Muscle layer of colon (tissue), 2 donors: ENCODE measurements at regions not wholly inside any gene's neighbourhood (a gene's known extent, or its start where the extent isn't known, plus 50 kb on each side); places are given as distances from the start of the nearest gene placed in this dataset.

Experiments used
- H3K27ac ChIP-seq: one replicate; pipeline ENCODE4 v1.7.0; 2013; ENCODE audit warnings: low read depth, mild to moderate bottlenecking, low read length, moderate library complexity
- H3K27me3 ChIP-seq, 2 donors: one replicate each; pipeline ENCODE4 v1.7.0; 2013; ENCODE audit warnings: low read length in 2 of 2, mild to moderate bottlenecking in 2 of 2; ENCODE audit not compliant: insufficient read depth in 2 of 2, control insufficient read depth in 1 of 2
- H3K36me3 ChIP-seq: one replicate; pipeline ENCODE4 v1.7.0; 2013; ENCODE audit warnings: mild to moderate bottlenecking, low read length; ENCODE audit not compliant: insufficient read depth
- H3K4me1 ChIP-seq: one replicate; pipeline ENCODE4 v1.7.0; 2013; ENCODE audit warnings: mild to moderate bottlenecking, low read length; ENCODE audit not compliant: insufficient read depth
- H3K4me3 ChIP-seq, 2 donors: one replicate each; pipeline ENCODE4 v1.7.0; 2013; ENCODE audit warnings: low read length in 2 of 2, low read depth in 1 of 2, mild to moderate bottlenecking in 1 of 2, moderate library complexity in 1 of 2
- H3K9ac ChIP-seq: one replicate; pipeline ENCODE4 v1.7.0; 2013; ENCODE audit warnings: low read length
- H3K9me3 ChIP-seq: one replicate; pipeline ENCODE4 v1.7.0; 2013; ENCODE audit warnings: mild to moderate bottlenecking, low read length
- donor health status: abdominal sarcoma.
- donor health status: Adenocarcinoma of cecum.

DNA sequence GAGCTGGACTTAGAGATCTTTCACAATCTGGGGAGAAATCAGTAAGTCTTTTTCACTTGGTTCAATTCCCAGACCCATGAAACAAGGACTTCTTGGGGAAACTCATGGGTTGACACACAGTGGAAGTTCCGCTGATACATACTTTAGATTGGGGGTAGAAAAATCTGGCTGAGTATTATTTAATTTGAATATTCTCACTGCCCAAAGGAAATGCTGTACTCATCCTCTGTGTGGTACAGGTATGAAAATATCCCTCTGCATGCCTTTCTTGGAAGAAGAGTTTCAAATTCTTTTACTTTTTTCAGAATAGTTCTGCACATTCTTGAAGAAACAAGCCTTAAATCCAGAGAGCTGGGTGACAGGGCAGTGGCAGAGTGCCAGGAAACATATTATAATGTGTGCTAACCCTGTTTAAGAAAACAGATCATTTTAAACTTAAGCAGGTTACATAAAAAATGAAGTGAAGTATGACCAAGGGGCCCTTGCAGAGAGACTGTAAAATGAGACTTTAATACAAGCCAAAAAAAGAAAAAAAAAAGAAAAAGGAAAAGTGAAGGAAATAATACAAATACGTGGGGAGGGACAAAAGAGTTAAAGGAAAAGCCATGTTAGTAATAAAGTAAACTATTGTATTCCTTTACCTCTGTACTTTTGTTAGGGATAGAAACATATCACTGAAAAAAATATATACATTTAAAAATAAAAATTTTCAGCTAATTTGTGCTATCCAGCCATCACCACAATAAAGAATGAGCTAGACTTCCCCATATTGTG is 173.4 kb upstream of the NR3C1 start:
- H3K27ac ChIP-seq: no peak overlapping the region
- H3K4me1 ChIP-seq: peaks cover 19% of the 10 kb centered on the region
- no peak overlapping the region for H3K9ac ChIP-seq
- H3K27me3 ChIP-seq: no peaks in the 10 kb centered on the region
- H3K36me3 ChIP-seq: no peaks in the 10 kb centered on the region
- no peak overlapping the region for H3K4me3 ChIP-seq
- H3K9me3 ChIP-seq: no peaks in the 10 kb centered on the region

- no peak overlapping the region for H3K4me3 ChIP-seq
Measured at GRCh38 chr5:143575286-143575685, 171.8 kb upstream of the NR3C1 start.

GRCh38 chr5:143574236-143574635 is 170.8 kb upstream of the NR3C1 start:
- peaks cover 19% of the 10 kb centered on the region for H3K4me1 ChIP-seq
- no peak overlapping the region for H3K9ac ChIP-seq
- H3K27ac ChIP-seq: no peak overlapping the region
- H3K4me3 ChIP-seq: no peak overlapping the region
- no peaks in the 10 kb centered on the region for H3K9me3 ChIP-seq
- H3K36me3 ChIP-seq: no peaks in the 10 kb centered on the region
- H3K27me3 ChIP-seq: no peaks in the 10 kb centered on the region

More at GRCh38 chr5:143575286-143575685, 171.8 kb upstream of the NR3C1 start:
- Histone ChIP-seq H3K36me3 (no peaks in the 10 kb centered on the region), H3K9ac (no peak overlapping the region), H3K9me3 (no peaks in the 10 kb centered on the region), H3K27me3 (no peaks in the 10 kb centered on the region), H3K4me1 (peaks cover 19% of the 10 kb centered on the region), H3K27ac (no peak overlapping the region)

- Histone ChIP-seq H3K4me3 (no peak overlapping the region), H3K27me3 (no peaks in the 10 kb centered on the region), H3K9me3 (no peaks in the 10 kb centered on the region), H3K36me3 (no peaks in the 10 kb centered on the region), H3K9ac (no peak overlapping the region), H3K27ac (no peak overlapping the region), H3K4me1 (peaks cover 19% of the 10 kb centered on the region)
Measured at GRCh38 chr5:143573568-143574170, 170.2 kb upstream of the NR3C1 start.

- Histone ChIP-seq H3K9ac (no peak overlapping the region), H3K27ac (no peak overlapping the region), H3K36me3 (no peaks in the 10 kb centered on the region), H3K4me3 (no peak overlapping the region), H3K27me3 (no peaks in the 10 kb centered on the region), H3K9me3 (no peaks in the 10 kb centered on the region), H3K4me1 (peaks cover 18% of the 10 kb centered on the region)
Measured at GRCh38 chr5:143572671-143573070, 169.2 kb upstream of the NR3C1 start.

DNA sequence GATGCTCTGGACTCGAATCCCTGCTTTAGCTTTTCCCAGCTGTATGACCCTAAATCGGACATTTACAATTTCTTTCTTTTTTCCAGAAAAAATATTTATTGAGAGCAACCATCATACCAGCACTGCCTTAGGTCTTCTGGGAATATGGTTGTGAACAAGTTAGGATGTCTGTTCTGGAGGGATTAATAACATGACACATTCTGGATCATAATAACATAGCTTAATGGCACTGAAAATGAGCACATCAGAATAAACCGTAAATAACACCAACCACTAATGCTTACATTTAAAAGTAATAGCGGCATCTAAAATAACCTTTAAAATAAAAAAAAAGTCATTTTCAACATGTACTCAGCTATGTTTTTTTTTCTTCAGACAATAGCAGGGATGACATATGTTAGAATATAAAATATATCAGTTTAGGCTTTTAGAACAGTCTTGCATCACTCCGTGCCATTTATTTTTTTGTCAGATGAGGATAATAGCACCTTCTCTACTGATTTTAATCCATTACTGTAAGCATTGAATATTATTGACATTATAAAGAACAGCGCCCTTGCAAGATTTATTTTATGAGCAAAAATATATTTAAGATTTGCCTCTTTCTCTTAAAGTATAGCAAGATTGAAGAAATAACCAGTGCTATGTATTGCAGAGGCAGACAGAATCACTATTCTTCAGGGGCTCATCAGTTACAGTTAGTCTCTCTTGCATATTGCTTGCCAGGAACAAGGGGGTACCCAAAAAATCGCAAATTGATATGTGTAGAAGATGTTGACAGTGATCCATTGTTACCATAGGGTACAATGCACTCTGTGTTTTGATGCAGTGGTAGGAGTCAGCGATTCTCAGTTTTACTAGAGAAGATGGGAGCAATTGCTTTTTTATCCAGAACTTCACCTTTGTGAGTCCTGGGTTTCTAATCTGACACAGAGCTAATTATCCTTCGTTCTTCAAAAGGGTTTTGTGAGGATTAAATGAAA is 168.4 kb upstream of the NR3C1 start:
- no peak overlapping the region for H3K4me3 ChIP-seq
- H3K9me3 ChIP-seq: no peaks in the 10 kb centered on the region
- H3K9ac ChIP-seq: no peak overlapping the region
- peaks cover 10% of the 10 kb centered on the region for H3K4me1 ChIP-seq
- no peak overlapping the region for H3K27ac ChIP-seq
- no peaks in the 10 kb centered on the region for H3K27me3 ChIP-seq
- no peaks in the 10 kb centered on the region for H3K36me3 ChIP-seq

DNA sequence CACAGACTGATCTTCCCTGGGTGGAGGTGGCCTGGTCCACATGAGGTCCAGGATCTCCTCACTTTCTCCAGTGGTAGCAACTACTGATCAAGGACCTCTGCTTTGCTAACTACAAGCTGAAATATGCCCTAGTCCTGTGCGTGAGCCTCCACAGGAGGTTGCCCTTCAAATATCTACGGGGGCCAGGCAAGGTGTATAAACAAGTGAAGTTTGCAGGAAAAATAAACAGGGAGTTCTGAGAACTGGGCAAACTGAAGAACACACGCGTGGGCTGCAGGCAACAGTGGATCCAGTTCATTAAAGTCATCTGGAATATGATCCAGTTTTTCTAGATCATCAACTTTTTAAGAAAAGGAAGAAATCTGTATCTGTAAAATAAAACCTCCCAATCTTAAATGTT is 167.5 kb upstream of the NR3C1 start:
- Histone ChIP-seq H3K27ac (no peak overlapping the region), H3K9ac (no peak overlapping the region), H3K9me3 (no peaks in the 10 kb centered on the region), H3K27me3 (no peaks in the 10 kb centered on the region), H3K36me3 (no peaks in the 10 kb centered on the region), H3K4me3 (no peak overlapping the region), H3K4me1 (peaks cover 5% of the 10 kb centered on the region)

DNA sequence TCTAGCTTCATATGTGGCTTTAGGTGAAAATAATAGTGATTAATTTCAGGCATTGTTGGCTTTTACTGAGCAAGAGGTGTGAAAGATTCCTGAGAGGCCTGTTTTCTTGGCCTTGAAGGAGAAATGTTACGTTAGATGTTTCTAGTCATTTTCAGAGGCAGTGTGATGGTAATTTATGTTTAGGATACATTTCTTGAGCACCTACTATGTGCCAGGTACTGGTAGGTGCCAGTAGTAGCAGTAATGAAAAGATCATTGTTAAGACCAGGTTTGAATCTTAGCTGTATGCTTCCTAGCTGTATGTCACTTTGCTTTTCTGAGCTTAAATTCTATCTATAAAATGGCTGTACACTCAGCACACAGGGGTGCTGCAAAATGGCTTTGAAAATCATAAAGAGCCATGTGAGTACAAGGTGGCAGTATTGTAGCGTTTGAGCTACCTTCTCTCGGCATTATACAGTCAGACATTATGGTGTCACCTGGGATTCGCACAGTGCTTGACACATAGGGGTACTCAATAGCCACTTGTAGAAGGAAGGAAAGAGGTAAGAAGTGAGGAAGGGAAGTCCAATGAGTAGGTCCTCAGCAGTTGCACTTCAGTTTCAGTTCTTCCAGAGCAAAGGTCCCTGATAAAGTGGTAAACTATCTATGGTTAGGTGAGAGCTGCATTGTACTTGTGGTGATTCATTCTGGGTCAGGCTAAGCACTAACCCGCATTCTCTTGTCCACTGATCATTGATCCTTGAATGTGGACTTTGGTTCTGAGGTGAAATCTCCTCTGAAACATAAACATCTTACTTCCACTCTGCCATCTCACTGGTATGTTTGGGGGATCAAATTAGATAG is 166.5 kb upstream of the NR3C1 start:
- H3K4me1 ChIP-seq: peaks cover 5% of the 10 kb centered on the region
- H3K27ac ChIP-seq: no peak overlapping the region
- H3K36me3 ChIP-seq: no peaks in the 10 kb centered on the region
- H3K9ac ChIP-seq: no peak overlapping the region
- no peak overlapping the region for H3K4me3 ChIP-seq
- no peaks in the 10 kb centered on the region for H3K27me3 ChIP-seq
- H3K9me3 ChIP-seq: no peaks in the 10 kb centered on the region

- Histone ChIP-seq H3K4me1 (peaks cover 5% of the 10 kb centered on the region), H3K4me3 (no peak overlapping the region), H3K9me3 (no peaks in the 10 kb centered on the region), H3K9ac (no peak overlapping the region), H3K27ac (no peak overlapping the region), H3K36me3 (no peaks in the 10 kb centered on the region), H3K27me3 (no peaks in the 10 kb centered on the region)
Measured at GRCh38 chr5:143569213-143569701, 165.8 kb upstream of the NR3C1 start.

- Histone ChIP-seq H3K9me3 (no peaks in the 10 kb centered on the region), H3K4me3 (no peak overlapping the region), H3K4me1 (no peaks in the 10 kb centered on the region), H3K36me3 (no peaks in the 10 kb centered on the region), H3K9ac (no peak overlapping the region), H3K27me3 (no peaks in the 10 kb centered on the region), H3K27ac (no peak overlapping the region)
Measured at GRCh38 chr5:143567583-143568504, 164.4 kb upstream of the NR3C1 start.
